ENCODE measurements at regions not wholly inside any gene's neighbourhood (a gene's known extent, or its start where the extent isn't known, plus 50 kb on each side); places are given as distances from the start of the nearest gene placed in this dataset.
A peak's percentile ranks its signal among the peaks of the same experiment; 100 is the strongest.

- Histone ChIP-seq H3K36me3 (ENCODE audit: control insufficient read depth in 4 of 4, insufficient read depth in 3 of 4, low read depth in 1 of 4, low read length in 3 of 4) (no peaks in the 10 kb centered on the region), H3K27me3 (ENCODE audit: control insufficient read depth in 4 of 4, insufficient read depth in 4 of 4, low read length in 3 of 4) (no peaks in the 10 kb centered on the region), H3K9ac (ENCODE audit: low read depth in 1 of 2, low read length in 2 of 2) (no peak overlapping the region), H3K4me1 (ENCODE audit: control insufficient read depth in 4 of 4, insufficient read depth in 4 of 4, low read length in 3 of 4) (peaks cover 2 to 11% (median 4%) of the 10 kb centered on the region in 4 donors), H3K27ac (ENCODE audit: low read depth in 1 of 2, low read length in 2 of 2) (peak overlapping the region; percentile 38 to 84), H3K9me3 (ENCODE audit: control insufficient read depth in 4 of 4, low read length in 3 of 4) (no peaks in the 10 kb centered on the region), H3K4me3 (ENCODE audit: low read depth in 1 of 3, low read length in 3 of 3) (no peak overlapping the region)
- TF ChIP-seq, protein P1, sequence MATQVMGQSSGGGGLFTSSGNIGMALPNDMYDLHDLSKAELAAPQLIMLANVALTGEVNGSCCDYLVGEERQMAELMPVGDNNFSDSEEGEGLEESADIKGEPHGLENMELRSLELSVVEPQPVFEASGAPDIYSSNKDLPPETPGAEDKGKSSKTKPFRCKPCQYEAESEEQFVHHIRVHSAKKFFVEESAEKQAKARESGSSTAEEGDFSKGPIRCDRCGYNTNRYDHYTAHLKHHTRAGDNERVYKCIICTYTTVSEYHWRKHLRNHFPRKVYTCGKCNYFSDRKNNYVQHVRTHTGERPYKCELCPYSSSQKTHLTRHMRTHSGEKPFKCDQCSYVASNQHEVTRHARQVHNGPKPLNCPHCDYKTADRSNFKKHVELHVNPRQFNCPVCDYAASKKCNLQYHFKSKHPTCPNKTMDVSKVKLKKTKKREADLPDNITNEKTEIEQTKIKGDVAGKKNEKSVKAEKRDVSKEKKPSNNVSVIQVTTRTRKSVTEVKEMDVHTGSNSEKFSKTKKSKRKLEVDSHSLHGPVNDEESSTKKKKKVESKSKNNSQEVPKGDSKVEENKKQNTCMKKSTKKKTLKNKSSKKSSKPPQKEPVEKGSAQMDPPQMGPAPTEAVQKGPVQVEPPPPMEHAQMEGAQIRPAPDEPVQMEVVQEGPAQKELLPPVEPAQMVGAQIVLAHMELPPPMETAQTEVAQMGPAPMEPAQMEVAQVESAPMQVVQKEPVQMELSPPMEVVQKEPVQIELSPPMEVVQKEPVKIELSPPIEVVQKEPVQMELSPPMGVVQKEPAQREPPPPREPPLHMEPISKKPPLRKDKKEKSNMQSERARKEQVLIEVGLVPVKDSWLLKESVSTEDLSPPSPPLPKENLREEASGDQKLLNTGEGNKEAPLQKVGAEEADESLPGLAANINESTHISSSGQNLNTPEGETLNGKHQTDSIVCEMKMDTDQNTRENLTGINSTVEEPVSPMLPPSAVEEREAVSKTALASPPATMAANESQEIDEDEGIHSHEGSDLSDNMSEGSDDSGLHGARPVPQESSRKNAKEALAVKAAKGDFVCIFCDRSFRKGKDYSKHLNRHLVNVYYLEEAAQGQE (IDR thresholded peaks at IDR 0.05): peak; percentile 74
- peak; percentile 94 to 98 for TF ChIP-seq HNF4A (conservative IDR thresholded peaks at IDR 0.05)
- peak; percentile 83 for TF ChIP-seq HNF4G (IDR thresholded peaks at IDR 0.05)
- TF ChIP-seq JUND (IDR thresholded peaks at IDR 0.05): peak in 1 of 2 donors; percentile 67
- TF ChIP-seq MAX (IDR thresholded peaks at IDR 0.05): peak; percentile 70
- peak; percentile 79 for TF ChIP-seq FOXA2 (IDR thresholded peaks at IDR 0.05)
- peak; percentile 80 for TF ChIP-seq YY1 (IDR thresholded peaks at IDR 0.05)
- TF ChIP-seq GABPA (IDR thresholded peaks at IDR 0.05 in 1 of 2, conservative IDR thresholded peaks at IDR 0.05 in 1 of 2): peak in 1 of 2 donors; percentile 18
- TF ChIP-seq RAD21 (IDR thresholded peaks at IDR 0.05): peak; percentile 44 to 53
- TF ChIP-seq EGR1 (IDR thresholded peaks at IDR 0.05; ENCODE audit: low read depth in 2 of 2): peak in 1 of 2 donors; percentile 46
- peak; percentile 90 for TF ChIP-seq SP1 (IDR thresholded peaks at IDR 0.05)
- TF ChIP-seq, protein P2, sequence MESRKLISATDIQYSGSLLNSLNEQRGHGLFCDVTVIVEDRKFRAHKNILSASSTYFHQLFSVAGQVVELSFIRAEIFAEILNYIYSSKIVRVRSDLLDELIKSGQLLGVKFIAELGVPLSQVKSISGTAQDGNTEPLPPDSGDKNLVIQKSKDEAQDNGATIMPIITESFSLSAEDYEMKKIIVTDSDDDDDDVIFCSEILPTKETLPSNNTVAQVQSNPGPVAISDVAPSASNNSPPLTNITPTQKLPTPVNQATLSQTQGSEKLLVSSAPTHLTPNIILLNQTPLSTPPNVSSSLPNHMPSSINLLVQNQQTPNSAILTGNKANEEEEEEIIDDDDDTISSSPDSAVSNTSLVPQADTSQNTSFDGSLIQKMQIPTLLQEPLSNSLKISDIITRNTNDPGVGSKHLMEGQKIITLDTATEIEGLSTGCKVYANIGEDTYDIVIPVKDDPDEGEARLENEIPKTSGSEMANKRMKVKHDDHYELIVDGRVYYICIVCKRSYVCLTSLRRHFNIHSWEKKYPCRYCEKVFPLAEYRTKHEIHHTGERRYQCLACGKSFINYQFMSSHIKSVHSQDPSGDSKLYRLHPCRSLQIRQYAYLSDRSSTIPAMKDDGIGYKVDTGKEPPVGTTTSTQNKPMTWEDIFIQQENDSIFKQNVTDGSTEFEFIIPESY (IDR thresholded peaks at IDR 0.05): peak; percentile 75
- TF ChIP-seq FOXA1 (IDR thresholded peaks at IDR 0.05): peak; percentile 44
- no peak for TF ChIP-seq TAF1 (conservative IDR thresholded peaks at IDR 0.05)
- TF ChIP-seq NR2F2 (IDR thresholded peaks at IDR 0.05): peak; percentile 22
- peak; percentile 78 to 92 for TF ChIP-seq RXRA (IDR thresholded peaks at IDR 0.05)
- TF ChIP-seq, protein P3, sequence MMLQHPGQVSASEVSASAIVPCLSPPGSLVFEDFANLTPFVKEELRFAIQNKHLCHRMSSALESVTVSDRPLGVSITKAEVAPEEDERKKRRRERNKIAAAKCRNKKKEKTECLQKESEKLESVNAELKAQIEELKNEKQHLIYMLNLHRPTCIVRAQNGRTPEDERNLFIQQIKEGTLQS (IDR thresholded peaks at IDR 0.05): no peak
- TF ChIP-seq, protein P4, sequence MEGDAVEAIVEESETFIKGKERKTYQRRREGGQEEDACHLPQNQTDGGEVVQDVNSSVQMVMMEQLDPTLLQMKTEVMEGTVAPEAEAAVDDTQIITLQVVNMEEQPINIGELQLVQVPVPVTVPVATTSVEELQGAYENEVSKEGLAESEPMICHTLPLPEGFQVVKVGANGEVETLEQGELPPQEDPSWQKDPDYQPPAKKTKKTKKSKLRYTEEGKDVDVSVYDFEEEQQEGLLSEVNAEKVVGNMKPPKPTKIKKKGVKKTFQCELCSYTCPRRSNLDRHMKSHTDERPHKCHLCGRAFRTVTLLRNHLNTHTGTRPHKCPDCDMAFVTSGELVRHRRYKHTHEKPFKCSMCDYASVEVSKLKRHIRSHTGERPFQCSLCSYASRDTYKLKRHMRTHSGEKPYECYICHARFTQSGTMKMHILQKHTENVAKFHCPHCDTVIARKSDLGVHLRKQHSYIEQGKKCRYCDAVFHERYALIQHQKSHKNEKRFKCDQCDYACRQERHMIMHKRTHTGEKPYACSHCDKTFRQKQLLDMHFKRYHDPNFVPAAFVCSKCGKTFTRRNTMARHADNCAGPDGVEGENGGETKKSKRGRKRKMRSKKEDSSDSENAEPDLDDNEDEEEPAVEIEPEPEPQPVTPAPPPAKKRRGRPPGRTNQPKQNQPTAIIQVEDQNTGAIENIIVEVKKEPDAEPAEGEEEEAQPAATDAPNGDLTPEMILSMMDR (IDR thresholded peaks at IDR 0.05; ENCODE audit: low read depth, low read length, missing input control): no peak
- no peak for DNase-seq (ENCODE audit: low spot score)
Measured at GRCh38 chr16:9241177-9241576, 149.7 kb downstream of the HAPSTR1 start.

All from liver (tissue), 7 donors.